Osteocyte (in vitro differentiated cells): ENCODE measurements at regions not wholly inside any gene's neighbourhood (a gene's known extent, or its start where the extent isn't known, plus 50 kb on each side); places are given as distances from the start of the nearest gene placed in this dataset.

Experiments
- DNase-seq: peaks from one replicate; pipeline ENCODE4 v3.0.0; 2021; ENCODE audit warnings: mixed read lengths; ENCODE audit not compliant: unreplicated experiment; ENCODE audit errors: extremely low spot score
- H3K27ac Mint-ChIP-seq: one replicate; pipeline ENCODE4 v1.8.0; 2021; ENCODE audit warnings: mild to moderate bottlenecking, mixed read lengths; ENCODE audit not compliant: unreplicated experiment
- H3K27me3 Mint-ChIP-seq: one replicate; pipeline ENCODE4 v1.8.0; 2021; ENCODE audit warnings: mixed read lengths; ENCODE audit not compliant: unreplicated experiment
- H3K36me3 Mint-ChIP-seq: one replicate; pipeline ENCODE4 v1.8.0; 2021; ENCODE audit warnings: mixed read lengths; ENCODE audit not compliant: unreplicated experiment
- H3K4me1 Mint-ChIP-seq: one replicate; pipeline ENCODE4 v1.8.0; 2021; ENCODE audit warnings: mixed read lengths; ENCODE audit not compliant: unreplicated experiment
- H3K4me3 Mint-ChIP-seq: one replicate; pipeline ENCODE4 v1.8.0; 2021; ENCODE audit warnings: mild to moderate bottlenecking, moderate library complexity, mixed read lengths; ENCODE audit not compliant: unreplicated experiment
- H3K9me3 Mint-ChIP-seq: one replicate; pipeline ENCODE4 v1.8.0; 2021; ENCODE audit warnings: mixed read lengths; ENCODE audit not compliant: unreplicated experiment
- TF ChIP-seq, protein P1 (sequence below): fragments of 200-600 bp; sonication (generic); IDR thresholded peaks from 2 replicates; pipeline ENCODE4 v1.5.0; 2021; ENCODE audit warnings: antibody characterized with exemption, mild to moderate bottlenecking, moderate library complexity

DNA sequence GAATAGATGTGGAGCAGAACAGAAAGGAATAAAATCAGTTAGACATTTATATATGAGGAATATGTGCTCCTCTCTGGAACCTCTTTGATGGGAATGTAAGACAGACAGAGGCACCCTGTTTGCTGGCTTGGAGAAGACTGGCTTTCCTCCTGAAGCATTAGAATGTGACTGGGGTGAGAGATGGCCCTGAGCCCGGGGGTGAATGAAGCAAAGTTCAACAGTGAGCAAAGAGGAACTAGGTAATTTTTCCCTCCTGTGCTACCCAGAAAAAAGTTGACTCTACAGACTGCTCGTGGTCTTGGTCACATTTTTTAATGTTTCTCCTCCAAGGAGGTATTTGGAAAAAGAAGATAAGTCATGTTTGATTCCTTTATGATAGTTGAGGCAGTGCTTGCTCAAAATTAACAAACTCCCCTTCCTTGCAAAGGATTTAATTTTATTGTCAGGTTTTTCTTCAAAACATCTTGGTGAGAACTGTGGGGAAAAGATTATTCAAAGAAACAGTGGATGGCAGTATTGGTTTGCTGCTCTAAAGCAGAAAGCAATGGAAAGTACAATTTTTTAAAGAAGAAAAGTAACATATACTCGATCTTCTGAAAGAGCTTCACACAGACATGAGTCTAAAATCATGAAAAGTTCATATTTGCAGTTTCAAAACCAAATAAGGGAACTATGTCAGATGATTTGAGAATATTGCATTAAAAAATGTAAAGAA, 370.4 kb upstream of the CDIN1 start:
- Mint-ChIP-seq H3K4me1 (peaks cover 21% of the 10 kb centered on the region), H3K27me3 (no peaks in the 10 kb centered on the region), H3K4me3 (no peak overlapping the region), H3K36me3 (no peaks in the 10 kb centered on the region), H3K9me3 (peaks cover 4% of the 10 kb centered on the region), H3K27ac (no peak overlapping the region)
- no peak for DNase-seq
- TF ChIP-seq, protein P1, sequence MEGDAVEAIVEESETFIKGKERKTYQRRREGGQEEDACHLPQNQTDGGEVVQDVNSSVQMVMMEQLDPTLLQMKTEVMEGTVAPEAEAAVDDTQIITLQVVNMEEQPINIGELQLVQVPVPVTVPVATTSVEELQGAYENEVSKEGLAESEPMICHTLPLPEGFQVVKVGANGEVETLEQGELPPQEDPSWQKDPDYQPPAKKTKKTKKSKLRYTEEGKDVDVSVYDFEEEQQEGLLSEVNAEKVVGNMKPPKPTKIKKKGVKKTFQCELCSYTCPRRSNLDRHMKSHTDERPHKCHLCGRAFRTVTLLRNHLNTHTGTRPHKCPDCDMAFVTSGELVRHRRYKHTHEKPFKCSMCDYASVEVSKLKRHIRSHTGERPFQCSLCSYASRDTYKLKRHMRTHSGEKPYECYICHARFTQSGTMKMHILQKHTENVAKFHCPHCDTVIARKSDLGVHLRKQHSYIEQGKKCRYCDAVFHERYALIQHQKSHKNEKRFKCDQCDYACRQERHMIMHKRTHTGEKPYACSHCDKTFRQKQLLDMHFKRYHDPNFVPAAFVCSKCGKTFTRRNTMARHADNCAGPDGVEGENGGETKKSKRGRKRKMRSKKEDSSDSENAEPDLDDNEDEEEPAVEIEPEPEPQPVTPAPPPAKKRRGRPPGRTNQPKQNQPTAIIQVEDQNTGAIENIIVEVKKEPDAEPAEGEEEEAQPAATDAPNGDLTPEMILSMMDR, result peak; percentile 55

DNA sequence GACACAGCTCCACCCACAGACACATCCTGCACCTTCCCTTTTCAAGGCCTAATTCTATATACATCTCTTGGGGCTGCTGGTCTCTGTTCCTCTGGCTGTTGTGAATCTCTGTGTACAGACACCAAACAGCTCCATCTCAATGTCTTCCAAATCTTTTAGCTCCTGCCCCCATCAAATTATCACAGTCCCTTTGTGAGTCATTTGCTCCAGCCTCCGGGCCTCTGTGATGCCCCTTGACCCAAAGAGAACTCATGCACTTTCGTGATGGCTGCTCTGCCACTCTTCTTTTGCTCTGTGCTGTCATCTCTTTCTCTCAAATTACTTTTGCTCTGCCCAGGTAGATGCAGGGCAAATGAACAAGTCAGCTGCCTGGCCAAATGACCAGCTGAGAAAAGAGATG, 369.0 kb upstream of the CDIN1 start:
- Mint-ChIP-seq H3K27ac (no peak overlapping the region), H3K9me3 (peaks cover 4% of the 10 kb centered on the region), H3K4me3 (no peak overlapping the region), H3K27me3 (no peaks in the 10 kb centered on the region), H3K4me1 (peaks cover 21% of the 10 kb centered on the region), H3K36me3 (no peaks in the 10 kb centered on the region)
- DNase-seq, result no peak
- TF ChIP-seq, protein P1, result no peak

DNA sequence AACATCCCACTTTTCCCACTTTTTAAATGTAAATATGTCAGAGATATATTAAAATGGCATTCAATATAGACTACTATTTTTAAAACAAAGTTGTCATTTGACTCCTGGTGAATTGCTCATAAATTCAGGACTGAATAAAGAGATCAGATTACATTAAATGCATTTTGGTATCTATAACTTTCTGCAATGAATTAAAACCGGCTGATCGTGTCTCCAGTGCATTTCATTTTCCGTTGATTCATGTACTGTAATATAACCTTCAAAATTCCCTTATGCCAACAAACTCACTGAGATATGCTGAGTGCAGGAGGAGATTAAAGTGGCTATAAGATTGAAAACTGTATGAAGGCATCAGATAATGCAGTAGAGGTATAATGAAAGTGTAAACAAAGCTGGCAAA, 361.1 kb upstream of the CDIN1 start:
- Mint-ChIP-seq H3K4me1 (peaks cover 12% of the 10 kb centered on the region), H3K4me3 (no peak overlapping the region), H3K9me3 (peaks cover 12% of the 10 kb centered on the region), H3K36me3 (peaks cover 3% of the 10 kb centered on the region), H3K27me3 (no peaks in the 10 kb centered on the region), H3K27ac (no peak overlapping the region)
- TF ChIP-seq, protein P1, result no peak
- no peak for DNase-seq

DNA sequence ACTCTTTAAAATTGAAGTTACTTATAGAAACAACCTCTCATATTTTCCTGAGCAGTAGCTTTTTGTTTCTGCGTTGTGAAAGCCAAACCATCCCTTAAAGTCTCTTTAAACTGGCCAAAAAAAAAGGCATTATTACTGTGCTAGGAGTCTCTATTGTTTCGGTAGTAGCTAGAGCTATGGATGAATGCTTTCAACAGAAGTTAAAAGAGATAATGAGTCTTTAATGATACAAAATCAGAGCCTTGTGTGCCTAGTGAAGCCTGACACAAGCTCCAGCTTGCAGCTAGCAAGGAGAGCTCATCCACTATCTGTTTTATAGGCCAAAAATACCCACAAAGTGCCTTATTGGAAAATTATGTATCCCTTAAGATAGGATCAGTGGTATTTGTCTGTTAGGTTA, 360.4 kb upstream of the CDIN1 start:
- Mint-ChIP-seq H3K27me3 (no peaks in the 10 kb centered on the region), H3K4me1 (peaks cover 12% of the 10 kb centered on the region), H3K27ac (no peak overlapping the region), H3K9me3 (peaks cover 12% of the 10 kb centered on the region), H3K4me3 (no peak overlapping the region), H3K36me3 (peaks cover 3% of the 10 kb centered on the region)
- TF ChIP-seq, protein P1, result no peak
- no peak for DNase-seq

DNA sequence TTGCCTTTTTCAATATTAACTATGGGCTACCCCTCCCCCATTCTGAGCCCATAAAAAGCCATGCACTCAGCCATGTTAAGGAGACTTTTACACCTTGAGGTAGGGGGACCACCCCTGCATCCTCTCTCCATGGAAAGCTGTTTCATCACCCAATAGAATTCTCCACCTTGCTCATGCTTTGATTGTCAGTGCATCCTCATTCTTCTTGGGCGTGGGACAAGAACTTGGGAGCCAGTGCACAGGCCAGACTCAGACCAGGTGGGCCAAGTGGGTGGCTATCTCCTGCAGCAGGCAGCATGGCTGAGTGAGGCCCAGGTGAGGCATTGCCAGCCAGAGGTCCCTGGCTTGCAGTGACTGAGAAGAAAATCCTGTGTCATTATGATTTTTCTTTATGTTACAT, 357.4 kb upstream of the CDIN1 start:
- Mint-ChIP-seq H3K27me3 (no peaks in the 10 kb centered on the region), H3K9me3 (peaks cover 28% of the 10 kb centered on the region), H3K27ac (no peak overlapping the region), H3K4me3 (no peak overlapping the region), H3K36me3 (peaks cover 3% of the 10 kb centered on the region), H3K4me1 (peaks cover 8% of the 10 kb centered on the region)
- TF ChIP-seq, protein P1, result no peak
- no peak for DNase-seq
